Right atrium auricular region (tissue), 2 donors: ENCODE measurements at regions not wholly inside any gene's neighbourhood (a gene's known extent, or its start where the extent isn't known, plus 50 kb on each side); places are given as distances from the start of the nearest gene placed in this dataset.

Experiments used
- DNase-seq: peaks from one replicate; pipeline ENCODE4 v3.0.0-alpha.2; 2019; ENCODE audit warnings: low spot score
- H3K27ac ChIP-seq, 2 donors: fragments of 200-600 bp; sonication (generic); 1 replicate in 1 of 2; 2 replicates in 1 of 2; pipeline ENCODE4 v1.5.1; 2016 to 2019
- H3K27me3 ChIP-seq, 2 donors: fragments of 200-600 bp; sonication (generic); one replicate each; pipeline versions ENCODE4 v1.5.1 to v1.6.0; 2017 to 2019
- H3K36me3 ChIP-seq: fragments of 200-600 bp; sonication (generic); one replicate; pipeline ENCODE4 v1.5.1; 2016
- H3K4me1 ChIP-seq, 2 donors: fragments of 200-600 bp; sonication (generic); one replicate each; pipeline versions ENCODE4 v1.5.1 to v1.6.0; 2017 to 2019
- H3K4me3 ChIP-seq, 2 donors: fragments of 200-600 bp; sonication (generic); 1 replicate in 1 of 2; 2 replicates in 1 of 2; pipeline ENCODE4 v1.5.1; 2017 to 2019; ENCODE audit warnings: mild to moderate bottlenecking in 1 of 2, moderate library complexity in 1 of 2
- H3K9me3 ChIP-seq, 2 donors: fragments of 200-600 bp; sonication (generic); one replicate each; pipeline ENCODE4 v1.5.1; 2019
- CTCF ChIP-seq, 2 donors: fragments of 200-600 bp; sonication (generic); IDR thresholded peaks; one replicate each; pipeline ENCODE4 v1.5.1; 2019; ENCODE audit warnings: antibody characterized with exemption in 2 of 2

DNA sequence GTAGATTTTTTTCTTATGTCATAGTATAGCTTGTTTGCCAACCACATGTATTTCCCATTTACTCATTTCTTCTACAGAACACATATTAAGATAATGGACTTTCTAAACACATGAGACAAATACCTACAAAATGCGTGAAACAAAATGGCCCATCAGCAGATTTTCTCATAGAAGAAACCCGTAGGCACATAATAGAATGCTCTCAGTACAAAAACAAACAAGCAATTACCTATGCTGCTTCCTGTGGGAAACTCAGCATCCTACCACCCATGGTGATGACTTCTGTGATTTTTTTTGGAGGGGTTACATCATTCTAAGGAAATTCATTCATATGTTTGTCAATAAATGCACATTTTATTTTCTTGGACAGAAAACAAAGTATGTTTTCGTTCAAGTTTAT lies 343.6 kb downstream of the SPRY1 start:
- TF ChIP-seq CTCF (IDR thresholded peaks at IDR 0.05), result no peak
- Histone ChIP-seq H3K4me3 (no peak overlapping the region), H3K27ac (no peak overlapping the region), H3K4me1 (peaks cover 0 to 28% of the 10 kb centered on the region in 2 donors), H3K9me3 (no peaks in the 10 kb centered on the region), H3K27me3 (no peaks in the 10 kb centered on the region), H3K36me3 (no peaks in the 10 kb centered on the region)
- no peak for DNase-seq

GRCh38 chr4:123741906-123742305 lies 345.3 kb downstream of the SPRY1 start:
- no peaks in the 10 kb centered on the region for H3K9me3 ChIP-seq
- no peaks in the 10 kb centered on the region for H3K36me3 ChIP-seq
- no peak overlapping the region for H3K4me3 ChIP-seq
- TF ChIP-seq CTCF (IDR thresholded peaks at IDR 0.05), result no peak
- DNase-seq, result no peak
- H3K27me3 ChIP-seq, result no peaks in the 10 kb centered on the region
- H3K4me1 ChIP-seq, result peaks cover 0 to 29% of the 10 kb centered on the region in 2 donors
- H3K27ac ChIP-seq, result peak overlapping the region; percentile 17 to 45

GRCh38 chr4:123743848-123744247 lies 347.3 kb downstream of the SPRY1 start:
- Histone ChIP-seq H3K4me3 (no peak overlapping the region), H3K27ac (peak overlapping the region; percentile 14 to 74), H3K27me3 (no peaks in the 10 kb centered on the region), H3K9me3 (no peaks in the 10 kb centered on the region), H3K36me3 (no peaks in the 10 kb centered on the region), H3K4me1 (peaks cover 0 to 34% of the 10 kb centered on the region in 2 donors)
- DNase-seq, result no peak
- no peak for TF ChIP-seq CTCF (IDR thresholded peaks at IDR 0.05)

DNA sequence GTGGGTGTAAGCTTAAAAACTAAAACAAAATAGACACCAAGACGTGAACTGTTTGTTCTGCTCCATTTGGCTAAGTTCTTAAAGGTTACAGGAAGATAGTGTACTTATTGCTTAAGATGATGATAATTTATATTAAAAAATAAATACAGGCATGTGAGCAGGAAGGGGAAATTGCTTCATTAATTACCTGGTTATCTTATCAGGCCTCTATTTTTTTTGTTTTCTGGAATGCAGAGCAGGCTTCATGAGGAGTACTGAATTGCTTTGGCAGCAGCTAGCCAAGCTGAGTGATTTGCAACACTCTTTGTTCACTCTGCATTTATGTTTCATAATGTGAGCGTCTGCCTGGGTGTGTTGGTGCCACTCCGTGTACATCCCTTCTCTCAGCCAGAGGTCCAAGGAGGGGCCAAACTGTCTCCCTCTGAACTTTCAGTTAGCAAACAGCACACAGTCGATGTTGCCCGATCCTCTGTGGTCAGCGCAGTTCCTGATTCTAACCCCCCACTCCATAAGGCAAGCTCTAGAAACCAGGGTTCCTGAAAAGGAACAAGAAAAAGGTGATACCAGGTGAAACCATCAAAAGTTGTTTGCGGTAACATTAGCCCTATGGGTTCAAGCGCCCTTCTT lies 348.2 kb downstream of the SPRY1 start:
- peaks cover 0 to 41% of the 10 kb centered on the region in 2 donors for H3K4me1 ChIP-seq
- H3K9me3 ChIP-seq, result no peaks in the 10 kb centered on the region
- no peaks in the 10 kb centered on the region for H3K36me3 ChIP-seq
- DNase-seq, result peak; percentile 70
- no peak for TF ChIP-seq CTCF (IDR thresholded peaks at IDR 0.05)
- H3K27me3 ChIP-seq, result no peaks in the 10 kb centered on the region
- no peak overlapping the region for H3K4me3 ChIP-seq
- peak overlapping the region; percentile 33 to 74 for H3K27ac ChIP-seq

- H3K4me3 ChIP-seq, result no peak overlapping the region
- H3K27ac ChIP-seq, result peak overlapping the region; percentile 13 to 17
- no peak for DNase-seq
- H3K9me3 ChIP-seq, result no peaks in the 10 kb centered on the region
- peaks cover 0 to 41% of the 10 kb centered on the region in 2 donors for H3K4me1 ChIP-seq
- H3K27me3 ChIP-seq, result no peaks in the 10 kb centered on the region
- TF ChIP-seq CTCF (IDR thresholded peaks at IDR 0.05), result peak in 1 of 2 donors; percentile 29
- no peaks in the 10 kb centered on the region for H3K36me3 ChIP-seq
Measured at GRCh38 chr4:123747016-123747415, 350.4 kb downstream of the SPRY1 start.

- no peaks in the 10 kb centered on the region for H3K36me3 ChIP-seq
- H3K9me3 ChIP-seq, result no peaks in the 10 kb centered on the region
- no peaks in the 10 kb centered on the region for H3K27me3 ChIP-seq
- peaks cover 0 to 32% of the 10 kb centered on the region in 2 donors for H3K4me1 ChIP-seq
- H3K4me3 ChIP-seq, result no peak overlapping the region
- DNase-seq, result no peak
- no peak for TF ChIP-seq CTCF (IDR thresholded peaks at IDR 0.05)
- peak overlapping the region; percentile 64 to 67 for H3K27ac ChIP-seq
Measured at GRCh38 chr4:123748806-123749205, 352.2 kb downstream of the SPRY1 start.
